ENCODE measurements at regions not wholly inside any gene's neighbourhood (a gene's known extent, or its start where the extent isn't known, plus 50 kb on each side); places are given as distances from the start of the nearest gene placed in this dataset.

DNA sequence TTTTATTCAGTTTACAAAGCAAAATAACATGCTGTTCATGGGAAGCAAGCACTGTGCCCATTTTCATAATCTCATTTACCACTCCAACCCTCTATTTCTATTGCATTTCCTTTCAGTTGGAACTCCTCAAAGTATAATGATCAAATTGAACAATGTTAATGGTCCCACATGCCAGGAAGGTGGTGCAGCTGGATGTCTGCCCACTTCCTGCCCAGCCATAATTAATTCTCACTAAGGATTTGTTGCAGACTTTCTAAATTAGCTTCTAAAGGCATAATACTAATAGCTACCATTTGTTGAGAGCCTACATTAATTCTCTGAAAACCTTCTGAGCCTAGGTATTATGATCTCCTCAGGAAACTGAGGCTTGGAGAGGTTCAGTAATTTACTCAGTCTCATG, 316.1 kb upstream of the TPM1 start:
- DNase-seq (ENCODE audit: low read depth, low spot score): no peak
- POLR2A ChIA-PET: interaction anchor here (0.9 kb wide), 1 partner anchor 9 kb away, joined by 3 read pairs; no protein-coding TSS in a partner anchor
- TF ChIP-seq, protein P1, sequence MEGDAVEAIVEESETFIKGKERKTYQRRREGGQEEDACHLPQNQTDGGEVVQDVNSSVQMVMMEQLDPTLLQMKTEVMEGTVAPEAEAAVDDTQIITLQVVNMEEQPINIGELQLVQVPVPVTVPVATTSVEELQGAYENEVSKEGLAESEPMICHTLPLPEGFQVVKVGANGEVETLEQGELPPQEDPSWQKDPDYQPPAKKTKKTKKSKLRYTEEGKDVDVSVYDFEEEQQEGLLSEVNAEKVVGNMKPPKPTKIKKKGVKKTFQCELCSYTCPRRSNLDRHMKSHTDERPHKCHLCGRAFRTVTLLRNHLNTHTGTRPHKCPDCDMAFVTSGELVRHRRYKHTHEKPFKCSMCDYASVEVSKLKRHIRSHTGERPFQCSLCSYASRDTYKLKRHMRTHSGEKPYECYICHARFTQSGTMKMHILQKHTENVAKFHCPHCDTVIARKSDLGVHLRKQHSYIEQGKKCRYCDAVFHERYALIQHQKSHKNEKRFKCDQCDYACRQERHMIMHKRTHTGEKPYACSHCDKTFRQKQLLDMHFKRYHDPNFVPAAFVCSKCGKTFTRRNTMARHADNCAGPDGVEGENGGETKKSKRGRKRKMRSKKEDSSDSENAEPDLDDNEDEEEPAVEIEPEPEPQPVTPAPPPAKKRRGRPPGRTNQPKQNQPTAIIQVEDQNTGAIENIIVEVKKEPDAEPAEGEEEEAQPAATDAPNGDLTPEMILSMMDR (IDR thresholded peaks at IDR 0.05; ENCODE audit: insufficient read depth, low read length, missing control alignments): no peak
- CTCF ChIA-PET: interaction anchor here (1.6 to 3.1 kb wide), 2 partner anchors 16 to 17 kb away, joined by 3 to 16 read pairs; no protein-coding TSS in a partner anchor
- H3K4me3 ChIP-seq (ENCODE audit: low read depth, low read length): no peak overlapping the region

DNA sequence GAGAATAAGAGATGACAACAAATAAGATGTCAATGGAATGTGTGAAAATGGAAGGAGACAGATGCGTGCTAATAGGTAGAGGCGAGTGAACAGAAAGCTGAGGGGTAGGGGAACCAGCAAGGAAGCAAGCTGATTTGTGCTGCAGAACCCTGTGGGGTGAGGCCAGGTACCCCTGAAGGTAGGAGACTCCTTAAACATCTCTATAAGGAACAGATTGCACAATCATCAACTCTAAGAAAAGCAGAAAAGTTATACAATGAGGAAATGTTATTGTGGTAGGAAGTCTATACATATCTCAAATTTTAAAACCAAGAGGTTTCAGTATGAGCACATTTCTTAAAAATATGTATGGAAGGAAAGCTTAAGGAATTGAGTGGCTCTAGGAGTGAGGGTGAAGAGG, 315.0 kb upstream of the TPM1 start:
- TF ChIP-seq, protein P1 (IDR thresholded peaks at IDR 0.05; ENCODE audit: insufficient read depth, low read length, missing control alignments): no peak
- no peak for DNase-seq (ENCODE audit: low read depth, low spot score)
- no peak overlapping the region for H3K4me3 ChIP-seq (ENCODE audit: low read depth, low read length)
- CTCF ChIA-PET: interaction anchor here (0.9 to 3.1 kb wide), 3 partner anchors 15 to 18 kb away, joined by 3 to 16 read pairs (median 3); no protein-coding TSS in a partner anchor
- POLR2A ChIA-PET: no interaction called here

DNA sequence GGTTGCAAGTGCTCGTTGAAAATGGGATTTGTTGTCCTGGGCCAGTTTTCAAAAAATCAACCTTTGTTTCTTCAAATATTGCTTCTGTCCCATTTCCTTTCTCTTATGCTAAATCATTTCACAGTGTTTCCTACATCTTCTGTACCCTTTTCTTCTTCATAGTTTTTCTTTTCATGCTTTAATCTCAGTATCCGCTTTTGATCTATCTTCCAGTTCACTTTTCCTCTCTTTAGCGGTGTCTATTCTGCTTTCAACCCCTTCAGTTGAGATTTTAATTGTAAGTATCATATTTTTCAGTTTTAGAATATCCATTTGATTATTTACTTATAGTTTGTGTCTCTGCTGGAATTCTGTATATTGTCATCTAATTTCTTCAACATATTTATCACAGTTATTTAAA, 311.7 kb upstream of the TPM1 start:
- ChIA-PET POLR2A (no interaction called here), CTCF (interaction anchor here (0.7 to 3.4 kb wide), 4 partner anchors 11 to 363 kb away, joined by 3 to 31 read pairs (median 4); no protein-coding TSS in a partner anchor)
- no peak for DNase-seq (ENCODE audit: low read depth, low spot score)
- no peak overlapping the region for H3K4me3 ChIP-seq (ENCODE audit: low read depth, low read length)
- TF ChIP-seq, protein P1 (IDR thresholded peaks at IDR 0.05; ENCODE audit: insufficient read depth, low read length, missing control alignments): no peak

DNA sequence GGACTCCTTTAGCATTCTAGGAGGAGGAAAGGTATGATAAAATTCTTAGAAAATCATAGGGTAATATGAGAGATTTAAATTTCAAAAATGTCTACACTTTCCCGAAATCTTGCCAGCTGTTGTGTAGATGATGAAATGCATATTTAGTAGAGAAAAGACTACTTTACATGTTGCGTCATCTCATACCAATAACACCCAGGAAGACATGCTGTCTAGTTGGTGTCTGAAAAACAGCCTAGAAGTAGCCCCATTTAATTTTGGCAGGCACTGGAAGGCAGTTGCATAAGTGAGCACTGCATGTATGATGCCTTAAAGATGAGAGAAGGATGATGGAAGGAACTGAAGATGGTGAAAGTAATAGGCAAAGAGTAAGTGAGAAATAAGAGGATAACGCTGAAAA, 310.5 kb upstream of the TPM1 start:
- POLR2A ChIA-PET: no interaction called here
- TF ChIP-seq, protein P1 (IDR thresholded peaks at IDR 0.05; ENCODE audit: insufficient read depth, low read length, missing control alignments): no peak
- DNase-seq (ENCODE audit: low read depth, low spot score): no peak
- H3K4me3 ChIP-seq (ENCODE audit: low read depth, low read length): no peak overlapping the region
- CTCF ChIA-PET: interaction anchor here (1.0 to 3.4 kb wide), 2 partner anchors 10 to 15 kb away, joined by 3 to 31 read pairs; no protein-coding TSS in a partner anchor

DNA sequence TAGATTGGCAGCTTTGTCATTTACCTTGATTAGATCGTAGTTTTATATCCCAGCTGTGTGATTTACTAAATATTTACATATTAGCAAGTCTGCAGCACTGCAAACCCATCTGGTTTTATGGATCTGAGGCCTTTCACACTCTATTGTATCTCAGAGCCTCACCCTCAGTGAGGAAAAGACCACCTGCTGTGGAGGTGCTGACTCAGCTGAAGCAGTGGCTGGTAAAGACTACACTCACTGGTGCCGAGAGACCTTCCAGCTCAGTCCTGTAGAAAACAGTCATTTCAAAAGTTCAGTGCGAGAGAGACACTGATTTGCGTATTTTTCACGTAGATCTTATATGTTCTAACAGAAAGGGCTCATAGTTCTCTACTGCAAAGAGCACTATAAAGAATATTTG, 307.8 kb upstream of the TPM1 start:
- no peak for DNase-seq (ENCODE audit: low read depth, low spot score)
- POLR2A ChIA-PET: interaction anchor here (0.8 kb wide), 1 partner anchor 8 kb away, joined by 3 read pairs; no protein-coding TSS in a partner anchor
- no peak overlapping the region for H3K4me3 ChIP-seq (ENCODE audit: low read depth, low read length)
- CTCF ChIA-PET: interaction anchor here (0.7 to 1.5 kb wide), 2 partner anchors 28 to 359 kb away, joined by 3 to 4 read pairs; no protein-coding TSS in a partner anchor
- TF ChIP-seq, protein P1 (IDR thresholded peaks at IDR 0.05; ENCODE audit: insufficient read depth, low read length, missing control alignments): no peak

DNA sequence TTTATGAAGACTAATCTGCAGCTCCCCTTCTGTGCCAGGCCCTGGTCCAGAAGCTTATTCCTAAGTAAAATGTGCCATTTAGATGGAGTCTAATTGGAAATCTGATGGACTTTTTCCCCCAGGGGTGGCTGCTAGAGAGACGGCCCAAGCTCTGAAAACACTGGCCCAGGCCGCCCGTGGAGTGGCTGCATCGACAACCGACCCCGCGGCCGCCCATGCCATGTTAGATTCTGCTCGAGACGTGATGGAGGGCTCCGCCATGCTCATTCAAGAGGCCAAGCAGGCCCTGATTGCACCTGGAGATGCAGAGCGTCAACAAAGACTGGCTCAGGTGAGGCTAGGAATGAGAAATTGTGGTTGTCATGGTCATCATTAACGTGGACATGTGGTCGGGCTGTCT, 305.8 kb upstream of the TPM1 start:
- POLR2A ChIA-PET: no interaction called here
- H3K4me3 ChIP-seq (ENCODE audit: low read depth, low read length): no peak overlapping the region
- TF ChIP-seq, protein P1 (IDR thresholded peaks at IDR 0.05; ENCODE audit: insufficient read depth, low read length, missing control alignments): no peak
- no peak for DNase-seq (ENCODE audit: low read depth, low spot score)
- CTCF ChIA-PET: no interaction called here
